Activated CD4-positive, alpha-beta T cell treated with anti-CD3 and anti-CD28 coated beads, Interleukin-2, Interleukin-6, amounts not matched to agents 100 ng/mL and 50 ng/mL, durations not matched to agents 16 hours and 8 hours (primary cell): ENCODE measurements at regions not wholly inside any gene's neighbourhood (a gene's known extent, or its start where the extent isn't known, plus 50 kb on each side); places are given as distances from the start of the nearest gene placed in this dataset.
A peak's percentile ranks its signal among the peaks of the same experiment; 100 is the strongest.
"Not testable (repeated sequence)": the region's sequence is repeated elsewhere in the genome, so short reads cannot be mapped to it uniquely, and the experiment has no call there.

Experiments
- DNase-seq: peaks from one replicate; pipeline ENCODE4 v3.0.0-alpha.2; 2020

DNA sequence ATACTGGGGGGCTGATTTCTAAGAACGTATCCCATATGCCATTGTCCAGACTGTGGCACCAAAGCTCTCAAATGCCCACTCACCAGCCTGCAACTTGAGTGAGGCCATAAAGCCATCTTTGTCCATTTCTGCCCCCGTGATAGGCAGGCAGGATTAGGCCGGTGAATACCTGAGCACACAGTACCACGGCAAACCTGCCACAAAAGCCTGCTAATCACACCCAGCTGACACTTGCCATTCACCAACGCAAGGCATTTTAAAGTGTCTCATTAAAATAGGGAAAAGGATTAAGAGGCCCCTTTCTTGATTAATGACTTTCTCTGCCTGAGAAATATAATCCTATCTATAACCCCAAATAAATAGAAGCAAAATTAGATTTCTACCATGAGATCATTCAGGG is 111.4 kb upstream of the NANOS1 start:
- DNase-seq, result no peak

DNA sequence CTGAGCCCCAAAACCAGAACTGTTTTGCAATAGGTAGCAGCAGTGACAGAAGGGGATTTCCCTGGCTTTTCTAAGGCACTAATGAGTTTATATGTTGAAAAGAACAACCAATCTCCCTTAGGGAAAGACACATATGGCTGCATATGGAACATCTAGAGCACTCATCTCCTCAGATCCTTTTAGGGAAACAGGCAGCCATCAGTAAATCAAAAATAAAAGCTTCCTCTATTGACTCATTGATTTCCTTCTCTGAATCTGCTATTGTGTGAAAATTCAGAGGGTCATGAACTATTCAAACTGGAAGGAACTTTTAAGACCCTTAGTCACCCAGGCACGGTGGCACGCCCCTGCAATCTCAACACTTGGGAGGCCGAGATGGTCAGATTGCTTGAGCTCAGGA is 110.9 kb upstream of the NANOS1 start:
- no peak for DNase-seq

DNA sequence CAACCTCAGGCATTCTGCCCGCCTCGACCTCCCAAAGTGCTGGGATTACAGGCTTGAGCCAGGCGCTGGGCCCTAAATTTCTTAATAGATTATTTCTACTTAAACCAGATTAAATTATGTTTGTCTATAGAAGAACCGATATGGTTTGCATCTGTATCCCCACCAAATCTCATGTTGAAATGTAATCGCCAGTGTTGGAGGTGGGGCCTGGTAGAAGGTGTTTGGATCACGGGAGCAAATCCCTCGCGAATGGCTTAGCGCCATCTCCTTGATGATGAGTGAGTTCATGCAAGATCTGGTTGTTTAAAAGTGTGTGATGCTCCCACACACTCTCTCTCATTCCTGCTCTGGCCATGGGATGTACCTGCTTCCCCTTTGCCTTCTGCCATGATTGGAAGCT is 109.3 kb upstream of the NANOS1 start:
- no peak for DNase-seq

DNA sequence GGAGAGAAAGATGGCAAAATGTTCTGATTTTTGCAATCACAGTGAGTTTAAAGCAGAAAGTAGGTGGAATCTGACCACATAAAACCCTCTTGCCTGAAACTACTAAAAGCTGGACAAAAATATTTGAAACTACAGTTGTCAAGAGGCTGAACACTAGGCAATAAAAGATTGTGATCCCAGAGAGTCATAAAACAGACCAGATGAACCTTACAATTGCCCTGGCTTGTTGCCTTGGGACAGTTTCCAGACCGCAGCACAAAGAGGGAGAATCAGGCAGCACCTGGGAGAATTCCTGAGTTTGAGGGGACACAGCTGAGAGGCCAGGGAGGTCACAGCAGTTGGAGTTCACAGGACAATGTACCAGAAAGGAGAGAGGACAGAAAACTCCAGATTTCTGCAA is 107.3 kb upstream of the NANOS1 start:
- no peak for DNase-seq

DNA sequence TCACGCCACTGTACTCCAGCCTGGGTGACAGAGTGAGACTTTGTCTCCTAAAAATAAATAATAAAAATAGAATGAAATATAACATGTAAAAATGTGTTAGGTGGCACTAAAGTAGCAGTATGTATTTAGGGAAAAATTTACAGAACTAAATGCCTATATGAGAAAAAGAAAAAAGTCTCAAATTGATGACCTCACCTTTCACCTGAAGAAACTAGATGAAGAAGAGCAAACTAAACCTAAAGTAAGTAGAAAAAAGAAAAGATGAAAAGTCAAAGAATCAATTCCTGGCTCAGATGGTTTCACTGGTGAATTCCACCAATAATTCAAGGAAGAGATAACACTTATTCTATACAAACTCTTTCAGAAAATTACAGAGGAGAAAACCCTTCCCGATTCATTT is 106.5 kb upstream of the NANOS1 start:
- DNase-seq, result no peak

DNA sequence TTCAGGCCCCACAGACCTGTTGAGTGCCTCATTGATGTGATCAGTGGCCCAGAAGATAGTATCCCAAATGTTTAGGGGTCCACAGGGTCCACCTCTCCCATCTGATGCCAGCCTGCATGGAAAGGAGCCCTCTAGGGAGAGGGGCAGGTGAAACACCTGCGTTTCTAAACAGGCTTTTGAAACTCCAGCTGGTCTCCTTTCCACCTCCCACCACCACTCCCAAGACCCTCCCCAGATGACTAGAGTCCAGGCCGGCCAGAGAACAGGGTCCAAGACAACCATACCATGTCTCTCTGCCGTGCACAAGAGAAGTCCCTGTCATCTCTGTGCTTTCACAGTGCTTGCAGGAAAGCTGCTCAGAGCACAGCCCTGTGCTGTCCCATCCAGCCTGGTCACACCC is 105.0 kb upstream of the NANOS1 start:
- no peak for DNase-seq

DNA sequence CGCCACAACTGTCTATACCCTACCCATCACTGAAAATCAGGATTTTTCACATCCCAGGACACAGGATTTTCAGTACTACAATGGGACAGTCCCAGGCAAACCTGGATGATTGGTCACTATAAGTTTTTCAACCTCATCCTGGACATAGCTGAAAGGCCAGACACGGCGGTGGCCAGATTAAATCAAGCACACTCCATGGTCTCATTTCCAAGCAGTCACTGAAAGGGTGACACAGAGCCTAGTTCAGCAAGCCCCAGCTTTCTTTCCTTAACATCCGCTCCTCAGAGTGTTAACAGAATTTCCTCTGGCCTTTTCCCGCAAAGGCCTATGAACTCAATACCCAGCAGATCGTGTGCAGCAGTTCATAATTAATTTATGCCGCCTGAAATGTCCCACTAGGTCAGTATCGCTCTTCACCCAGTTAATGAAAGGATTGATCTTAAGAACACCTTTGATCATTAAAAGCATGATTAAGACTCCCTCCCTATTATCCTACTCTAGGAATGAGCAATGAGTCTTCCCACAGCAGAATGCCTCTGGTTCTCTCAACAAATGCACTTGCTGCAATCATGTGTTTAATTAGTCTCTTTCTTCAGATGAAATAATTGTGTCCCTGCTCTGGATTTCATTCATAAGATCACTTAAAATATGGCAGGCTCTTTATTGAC is 104.0 kb upstream of the NANOS1 start:
- DNase-seq, result no peak

DNA sequence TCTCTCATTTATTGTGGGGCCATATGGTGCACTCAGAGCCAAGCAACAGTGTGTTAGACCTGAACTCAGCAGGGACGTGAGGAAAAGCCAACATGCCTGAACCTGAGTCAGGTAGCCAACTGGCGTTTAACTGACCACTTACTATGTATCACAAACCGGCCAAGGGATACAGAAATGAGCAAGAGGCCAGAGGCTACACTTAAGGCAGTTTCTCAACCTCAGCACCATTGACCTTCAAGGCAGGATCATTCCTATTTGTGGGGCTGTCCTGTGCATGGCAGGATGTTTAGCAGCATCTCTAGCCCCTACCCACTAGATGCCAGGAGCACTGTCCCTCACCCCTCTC is 103.5 kb upstream of the NANOS1 start:
- DNase-seq, result no peak

DNA sequence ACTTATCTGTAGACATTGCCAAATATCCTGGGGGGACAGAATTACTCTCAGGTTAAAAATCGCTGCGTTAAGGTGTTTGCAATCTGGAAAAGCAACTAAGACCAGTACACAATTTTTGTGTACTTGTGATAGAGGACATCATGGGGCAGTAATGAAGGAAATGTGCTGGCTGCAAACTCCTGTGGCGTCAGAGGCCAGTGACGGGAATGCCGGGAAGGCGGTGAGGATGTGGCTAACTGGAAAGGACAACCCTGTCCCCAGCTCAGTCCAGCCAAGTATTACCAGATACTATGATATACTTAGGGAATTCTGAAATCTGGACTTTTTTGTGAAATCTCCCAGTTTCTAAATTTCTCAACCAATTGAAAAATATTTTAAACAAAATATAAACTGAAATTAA is 103.1 kb upstream of the NANOS1 start:
- DNase-seq, result no peak

DNA sequence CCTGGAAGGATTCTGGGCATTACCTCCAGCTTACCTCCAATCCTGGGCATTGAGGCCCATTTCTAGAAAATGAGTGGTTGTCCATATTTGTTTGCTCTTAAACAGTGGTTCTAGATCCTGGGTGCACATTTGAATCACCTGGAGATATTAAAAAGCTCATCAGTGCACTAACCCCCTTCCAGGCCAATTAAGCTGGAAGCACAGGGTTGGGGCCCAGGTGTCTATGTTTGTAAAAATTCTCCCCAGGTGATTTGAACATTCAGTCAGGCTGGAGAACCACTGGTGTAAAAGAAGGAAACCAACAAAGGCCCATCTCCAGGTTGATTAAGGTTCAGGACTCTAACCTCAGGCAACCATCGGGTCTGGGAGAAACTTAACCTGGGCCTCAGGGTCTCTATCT is 102.6 kb upstream of the NANOS1 start:
- no peak for DNase-seq

DNA sequence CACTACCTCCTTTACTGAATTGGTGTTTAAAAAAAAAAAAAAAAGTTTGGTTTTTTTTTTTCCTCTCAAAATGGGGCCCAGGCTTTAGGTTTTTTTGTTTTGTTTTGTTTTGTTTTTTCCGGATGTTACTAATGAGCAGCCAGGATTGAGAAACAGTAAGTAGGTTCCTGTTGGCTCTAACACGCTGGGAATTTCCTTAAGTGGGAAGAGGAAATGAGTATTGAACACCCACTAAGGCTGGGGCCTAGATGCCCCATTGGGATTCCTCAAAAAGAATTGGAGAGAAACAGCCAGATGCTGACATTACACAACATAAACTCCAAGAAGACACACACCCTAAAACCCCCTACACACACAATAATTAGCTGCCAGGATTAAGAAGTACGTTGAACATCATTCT is 102.2 kb upstream of the NANOS1 start:
- DNase-seq, result no peak

DNA sequence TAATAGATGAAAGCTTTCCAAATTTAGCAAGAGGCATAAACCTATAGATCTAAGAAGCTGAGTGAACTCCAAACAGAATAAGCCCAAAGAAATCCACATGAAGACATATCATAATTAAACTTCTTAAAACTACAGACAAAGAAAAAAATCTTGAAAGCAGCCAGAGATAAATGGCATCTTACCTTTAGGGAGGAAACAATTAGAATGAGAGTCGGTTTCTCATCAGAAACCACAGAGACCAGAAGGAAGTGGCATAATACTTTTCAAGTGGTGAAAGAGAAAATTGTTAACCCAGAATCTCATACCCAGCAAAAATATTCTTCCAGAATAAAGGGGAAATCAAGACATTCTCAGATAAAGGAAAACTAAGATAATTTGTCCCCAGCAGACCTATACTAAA is 98.9 kb upstream of the NANOS1 start:
- DNase-seq, result no peak

DNA sequence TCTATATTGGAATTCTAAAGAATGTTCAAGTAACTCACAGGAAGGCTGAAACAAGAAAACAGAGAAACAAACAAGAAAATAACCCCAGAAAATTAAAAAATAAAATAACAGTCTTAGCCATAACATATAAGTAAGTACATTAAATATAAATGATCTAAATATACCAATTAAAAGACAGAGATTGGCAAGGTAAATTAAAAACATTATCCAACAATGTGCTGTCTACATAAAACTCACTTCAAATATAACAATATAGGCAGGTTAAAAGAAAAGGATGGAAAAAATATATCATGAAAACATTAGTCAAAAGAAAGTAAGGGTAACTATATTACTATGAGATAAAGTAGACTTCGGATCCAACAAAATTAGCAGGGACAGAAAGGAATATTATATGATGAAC is 98.1 kb upstream of the NANOS1 start:
- DNase-seq, result no peak

DNA sequence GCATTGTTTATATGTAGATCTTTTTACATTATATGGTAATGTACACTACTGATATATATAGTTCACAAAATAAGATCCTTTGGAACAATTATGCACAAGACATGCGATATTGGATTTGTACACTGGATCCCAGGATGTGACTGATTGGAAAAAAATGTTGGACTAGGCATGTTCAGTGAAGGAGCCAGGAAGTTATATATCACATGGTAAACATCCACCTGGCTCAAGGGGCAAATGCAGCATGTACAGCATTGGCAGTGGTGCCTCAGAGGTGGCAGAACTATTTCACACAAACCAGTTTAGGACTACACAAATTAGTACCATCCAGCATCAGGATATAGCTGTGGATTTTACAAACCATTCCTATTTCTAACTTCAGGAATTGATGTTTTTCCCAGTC is 97.4 kb upstream of the NANOS1 start:
- DNase-seq, result not testable (repeated sequence)

DNA sequence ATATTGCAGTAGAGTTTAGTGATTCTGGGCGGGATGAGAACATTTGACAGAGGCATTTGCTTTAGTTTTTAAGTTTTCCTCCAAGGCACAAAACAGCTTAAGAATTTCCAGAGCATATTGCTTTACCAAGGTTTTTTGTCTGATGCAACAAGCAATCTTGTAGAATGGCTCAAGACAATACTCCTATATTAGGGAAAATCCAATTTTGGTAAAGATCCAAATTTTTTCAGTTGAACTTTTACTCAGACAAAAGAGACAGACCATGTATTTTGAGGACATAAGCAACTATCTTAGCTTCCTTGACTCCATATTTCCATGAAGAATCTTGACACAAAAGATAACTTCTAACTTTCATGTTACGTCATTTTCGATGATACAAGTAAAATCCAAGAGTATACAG is 92.3 kb upstream of the NANOS1 start:
- no peak for DNase-seq

DNA sequence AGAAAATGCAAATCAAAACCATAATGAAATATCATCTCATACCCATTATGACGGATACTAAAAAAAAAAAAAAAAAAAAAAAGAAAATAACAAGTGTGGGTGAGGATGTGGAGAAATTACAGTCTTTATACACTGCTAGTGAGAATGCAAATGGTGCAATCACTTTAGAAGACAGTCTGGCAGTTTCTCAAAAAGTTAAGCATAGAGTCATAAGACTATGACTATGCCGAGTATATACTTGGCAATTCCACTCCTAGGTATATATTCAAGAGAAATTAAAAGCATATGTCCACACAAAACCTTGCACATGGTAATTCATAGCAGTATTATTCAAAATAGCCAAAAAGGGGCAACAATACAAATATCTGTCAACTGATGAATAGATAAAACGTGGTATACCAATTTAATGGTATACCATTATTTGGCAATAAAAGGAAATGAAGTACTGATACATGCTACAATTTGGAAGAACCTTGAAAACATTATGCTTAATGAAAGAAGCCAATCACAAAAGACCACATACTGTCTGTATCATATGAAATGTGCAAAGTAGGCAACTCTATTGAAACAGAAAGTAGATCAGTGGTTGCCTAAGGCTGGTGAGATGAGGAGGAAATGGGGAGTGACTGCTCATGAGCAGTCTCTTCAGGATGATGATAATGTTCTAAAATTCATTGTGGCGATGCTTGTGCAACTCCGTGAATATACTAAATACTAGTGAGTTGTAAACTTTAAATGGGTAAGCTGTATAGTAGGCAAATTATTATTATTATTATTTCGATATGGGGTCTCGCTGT is 90.1 kb upstream of the NANOS1 start:
- DNase-seq, result no peak

DNA sequence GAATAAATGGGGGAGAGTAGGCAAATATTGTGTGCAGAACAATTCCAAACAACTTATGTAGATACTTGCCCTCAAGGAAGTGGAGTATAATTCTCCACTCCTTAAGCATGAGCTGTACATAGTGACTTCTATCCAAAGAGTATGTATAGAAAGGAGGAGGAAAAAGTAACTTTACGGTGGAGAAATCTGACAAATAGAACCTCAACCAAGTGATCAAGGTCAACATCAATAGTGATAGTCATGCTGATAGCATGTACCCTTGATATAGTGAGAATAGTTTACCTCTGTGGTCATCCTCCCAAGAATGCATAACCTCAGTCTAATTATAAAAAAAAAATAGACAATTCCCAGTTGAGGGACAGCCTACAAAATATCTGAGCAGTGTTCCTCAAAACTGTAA is 89.1 kb upstream of the NANOS1 start:
- DNase-seq, result no peak

DNA sequence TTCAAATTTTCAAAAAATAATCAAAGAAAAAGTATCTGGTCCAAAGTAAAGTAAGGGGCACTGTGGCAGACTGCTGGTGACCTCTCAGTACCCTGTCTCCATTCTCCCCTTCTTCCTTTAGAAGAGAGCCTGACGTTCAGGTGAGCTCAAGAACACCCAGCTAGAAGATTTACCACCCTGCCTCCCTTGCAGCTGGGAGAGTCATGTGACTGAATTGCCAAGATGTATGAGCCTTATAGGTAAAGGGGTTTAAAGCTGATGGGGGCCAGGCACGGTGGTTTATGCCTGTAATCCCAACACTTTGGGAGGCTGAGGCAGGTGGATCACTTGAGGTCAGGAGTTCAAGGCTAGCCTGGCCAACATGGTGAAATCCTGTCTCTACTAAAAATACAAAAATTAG is 86.3 kb upstream of the NANOS1 start:
- DNase-seq, result no peak

DNA sequence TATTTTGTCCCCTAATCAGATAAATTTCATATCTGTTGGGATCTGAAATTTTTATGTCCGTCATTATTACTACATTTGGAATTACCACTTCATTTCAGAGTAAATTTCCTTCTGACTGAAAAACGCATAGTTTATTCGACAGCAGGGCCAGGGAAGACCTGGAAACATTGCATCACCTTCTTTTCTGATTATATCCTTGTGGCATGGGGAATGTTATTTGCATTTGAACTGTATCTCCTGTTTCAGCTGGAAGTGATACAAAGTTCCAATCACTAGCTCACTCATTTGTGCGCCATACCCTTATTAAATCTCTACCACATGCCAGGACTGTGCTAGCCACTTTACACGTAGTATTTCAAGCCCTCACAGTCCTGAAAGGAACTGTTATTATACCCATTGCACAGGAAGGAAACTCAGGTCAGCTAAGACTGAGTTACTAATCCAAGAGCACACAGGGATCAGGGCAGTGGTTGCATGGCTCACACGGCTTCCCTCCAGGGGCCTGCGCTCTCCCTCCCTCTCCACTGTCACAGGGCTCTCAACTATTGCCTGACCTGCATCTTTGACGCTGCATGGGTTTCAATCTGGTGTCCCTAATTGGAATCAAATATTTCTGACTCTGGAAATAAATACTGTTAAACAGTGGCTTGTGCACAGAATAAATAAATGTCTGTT is 84.4 kb upstream of the NANOS1 start:
- no peak for DNase-seq

DNA sequence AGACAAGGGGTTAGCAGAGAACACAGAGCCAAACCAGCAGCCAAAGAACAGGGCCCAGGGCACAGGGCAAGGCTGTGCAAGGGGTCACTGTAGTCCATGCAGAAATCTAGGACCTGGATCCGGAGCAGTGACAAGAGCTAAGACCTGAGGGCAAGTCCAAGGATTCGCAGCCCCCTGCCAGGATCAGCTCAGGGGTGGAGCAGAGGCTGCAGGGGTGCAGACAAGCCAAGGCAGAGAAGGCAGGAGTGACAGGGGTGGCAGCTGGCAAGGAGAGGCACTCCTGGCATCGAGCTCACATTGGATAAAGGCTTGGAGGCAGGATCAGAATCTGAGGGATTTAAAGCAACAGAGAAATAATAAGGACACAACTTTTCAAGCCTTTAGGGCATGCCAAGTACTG is 80.7 kb upstream of the NANOS1 start:
- DNase-seq, result no peak

DNA sequence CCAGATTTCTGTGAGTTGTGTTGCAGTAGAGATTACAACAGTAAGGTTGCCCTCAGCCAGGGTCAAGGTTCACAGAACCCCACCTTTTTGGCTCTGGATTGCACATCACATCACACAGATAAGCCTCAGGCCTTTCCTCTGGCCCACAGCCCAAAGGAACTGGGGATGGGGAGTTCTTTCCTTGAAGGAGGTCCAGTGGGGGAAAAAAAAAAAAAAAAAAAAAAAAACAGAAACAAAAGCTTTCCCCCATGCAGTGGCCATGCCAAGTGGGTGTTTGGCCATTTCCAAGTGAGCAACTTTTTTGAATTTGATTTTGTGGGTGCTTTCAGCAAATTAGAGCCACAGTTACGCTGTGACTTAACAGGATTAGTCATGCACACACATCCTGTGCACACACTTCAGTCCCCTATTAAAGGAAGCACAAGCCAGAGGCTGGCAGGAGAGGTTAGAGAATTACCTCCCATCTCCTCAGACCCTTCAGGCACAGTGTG is 79.3 kb upstream of the NANOS1 start:
- DNase-seq, result peak; percentile 25

DNA sequence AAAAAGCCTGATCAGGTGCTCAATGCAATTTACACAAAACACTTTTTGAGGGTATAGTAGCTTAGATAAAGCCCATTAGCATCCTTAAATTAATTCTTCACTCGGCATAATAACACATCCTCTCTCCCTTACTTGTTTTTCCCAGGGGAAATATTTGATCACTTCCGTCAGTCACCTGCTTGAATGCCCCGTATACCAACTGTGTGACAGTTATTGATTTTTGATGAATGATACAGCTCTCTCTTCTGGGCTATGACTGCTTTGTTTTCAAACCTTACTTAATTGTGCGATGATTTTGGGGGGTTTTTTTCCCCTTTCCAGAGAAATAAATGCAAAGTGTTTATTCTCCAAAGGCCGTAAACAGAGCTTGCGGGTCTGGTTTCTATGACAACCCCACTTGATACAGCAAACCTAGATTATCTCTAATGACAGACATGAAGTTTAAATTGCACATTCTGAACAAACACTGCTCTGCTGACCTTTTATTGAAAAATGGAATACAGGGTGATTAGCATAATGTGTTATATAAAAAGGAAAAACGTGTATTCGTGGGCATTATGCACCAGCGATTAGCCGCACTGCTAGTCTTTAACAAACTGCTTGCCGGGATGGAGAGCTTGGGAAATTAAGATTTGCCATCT is 78.4 kb upstream of the NANOS1 start:
- DNase-seq, result no peak

DNA sequence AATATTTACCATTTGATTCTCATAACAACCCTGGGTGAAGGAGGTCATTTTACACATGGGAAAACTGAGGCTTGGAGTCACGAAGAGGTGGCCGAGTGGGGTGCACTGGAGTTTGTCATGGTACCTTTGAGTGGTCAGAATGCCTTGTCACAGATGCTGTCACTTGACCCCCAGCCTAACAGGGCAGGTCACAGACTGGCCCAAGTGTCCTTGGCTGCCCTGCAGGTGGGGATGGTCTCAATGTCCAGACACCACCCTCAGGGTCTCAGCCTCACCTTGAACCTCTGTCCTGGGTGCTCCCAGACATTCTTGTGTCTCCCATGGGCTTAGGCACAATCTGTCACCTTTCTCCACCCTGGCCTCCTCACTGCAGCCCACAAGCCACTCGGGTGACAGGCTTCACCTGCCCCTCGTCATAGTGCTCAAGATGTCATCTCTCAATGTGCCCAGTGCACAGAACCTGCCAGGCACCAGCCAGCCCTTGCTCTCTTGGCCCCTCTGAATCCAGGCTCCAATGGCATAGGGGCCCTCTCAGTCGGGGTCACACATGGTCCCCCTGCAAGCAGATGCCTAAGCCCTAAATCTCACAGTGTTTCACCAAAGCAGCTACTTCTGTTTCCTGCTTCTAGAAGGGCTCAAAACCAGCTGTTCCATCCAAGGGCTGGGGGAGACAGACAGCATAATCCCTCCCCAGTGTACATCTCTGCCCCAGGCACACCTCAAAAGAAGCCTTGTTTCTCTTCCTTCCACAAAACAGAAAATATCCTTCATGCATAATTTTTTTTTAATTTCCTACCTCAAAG is 76.8 kb upstream of the NANOS1 start:
- no peak for DNase-seq
